IMR-90 (cell line): ENCODE measurements at regions not wholly inside any gene's neighbourhood (a gene's known extent, or its start where the extent isn't known, plus 50 kb on each side); places are given as distances from the start of the nearest gene placed in this dataset.

Experiments used
- ATAC-seq: fragments of 200-7000 bp; cut with Tn5 transposase; 2 replicates; pipeline ENCODE4 v1.9.1; 2020; ENCODE audit warnings: low read depth, mild to moderate bottlenecking, moderate library complexity
- BruUV-seq: library from RNA; stranded (reverse); fragments of 400-500 nt; replicated peaks from 2 replicates; lab custom pipeline; 2021; lab: Mats Ljungman, UMichigan
- CTCF ChIA-PET: fragments of 300-600 bp; formaldehyde crosslinking; extraction: SDS; loops from one replicate; lab custom pipeline; 2021; ENCODE audit warnings: antibody characterized with exemption; lab: Yijun Ruan, JAX
- POLR2A ChIA-PET: fragments of 300-600 bp; sonication (Branson Sonifier 250); formaldehyde crosslinking; loops from one replicate; lab custom pipeline; 2022; ENCODE audit warnings: antibody characterized with exemption; ENCODE audit not compliant: unreplicated experiment; lab: Charles Lee
- DNase-seq: peaks from one replicate; pipeline ENCODE4 v3.0.0; 2013
- H2AFZ ChIP-seq: replicated peaks from 2 replicates; pipeline ENCODE3; 2013; ENCODE audit warnings: low read length, mild to moderate bottlenecking; ENCODE audit not compliant: poor library complexity
- H2AK5ac ChIP-seq: 2 replicates; pipeline ENCODE4 v1.6.1; 2013; ENCODE audit warnings: low read depth, low read length, inconsistent platforms
- H2AK9ac ChIP-seq: replicated peaks from 2 replicates; pipeline ENCODE3; 2013; ENCODE audit warnings: mild to moderate bottlenecking, low read depth, low read length, moderate library complexity; ENCODE audit not compliant: poor library complexity
- H2BK120ac ChIP-seq: 2 replicates; pipeline ENCODE4 v1.6.1; 2013; ENCODE audit warnings: low read depth, low read length, inconsistent platforms
- H2BK15ac ChIP-seq: 3 replicates; pipeline ENCODE4 v1.6.1; 2013; ENCODE audit warnings: low read depth, low read length, inconsistent platforms
- H2BK20ac ChIP-seq: 2 replicates; pipeline ENCODE4 v1.6.1; 2013; ENCODE audit warnings: low read depth, mild to moderate bottlenecking, inconsistent platforms, low read length, moderate library complexity
- H2BK5ac ChIP-seq: 2 replicates; pipeline ENCODE4 v1.6.1; 2013; ENCODE audit warnings: mild to moderate bottlenecking, low read depth, low read length, inconsistent platforms; ENCODE audit not compliant: poor library complexity, severe bottlenecking
- H3K14ac ChIP-seq: replicated peaks from 2 replicates; pipeline ENCODE4 v1.6.1; 2013; ENCODE audit warnings: low read depth, low read length, inconsistent platforms
- H3K18ac ChIP-seq: 2 replicates; pipeline ENCODE4 v1.6.1; 2013; ENCODE audit warnings: low read depth, low read length, control low read depth
- H3K23ac ChIP-seq: 2 replicates; pipeline ENCODE4 v1.6.1; 2013; ENCODE audit warnings: low read depth, low read length, inconsistent platforms
- H3K27ac ChIP-seq: 2 replicates; pipeline ENCODE4 v1.5.1; 2013; ENCODE audit warnings: mild to moderate bottlenecking, control low read depth, low read length; ENCODE audit not compliant: insufficient read depth
- H3K27me3 ChIP-seq: 2 replicates; pipeline ENCODE4 v1.6.1; 2013; ENCODE audit warnings: low read length; ENCODE audit not compliant: control insufficient read depth, insufficient read depth
- H3K36me3 ChIP-seq: 2 replicates; pipeline ENCODE4 v1.6.1; 2013; ENCODE audit warnings: low read length, mixed read lengths; ENCODE audit not compliant: control insufficient read depth, insufficient read depth
- H3K4ac ChIP-seq: 2 replicates; pipeline ENCODE4 v1.6.1; 2013; ENCODE audit warnings: low read depth, low read length, inconsistent platforms
- H3K4me1 ChIP-seq: 2 replicates; pipeline ENCODE4 v1.6.1; 2013; ENCODE audit warnings: low read length, mixed read lengths; ENCODE audit not compliant: control insufficient read depth, insufficient read depth
- H3K4me2 ChIP-seq: 2 replicates; pipeline ENCODE4 v1.6.1; 2013; ENCODE audit warnings: low read depth, mild to moderate bottlenecking, control low read depth, low read length, moderate library complexity
- H3K4me3 ChIP-seq: 2 replicates; pipeline ENCODE4 v1.5.1; 2013; ENCODE audit warnings: low read depth, mild to moderate bottlenecking, control low read depth, low read length, moderate library complexity; ENCODE audit not compliant: insufficient read depth
- H3K56ac ChIP-seq: 2 replicates; pipeline ENCODE4 v1.6.1; 2013; ENCODE audit warnings: low read length, inconsistent platforms; ENCODE audit not compliant: insufficient read depth; ENCODE audit errors: extremely low read depth
- H3K79me1 ChIP-seq, 2 experiments: 2 replicates each; pipeline ENCODE4 v1.6.1; 2013; ENCODE audit warnings: low read length in 2 of 2, inconsistent platforms in 1 of 2, low read depth in 1 of 2
- H3K9ac ChIP-seq: 2 replicates; pipeline ENCODE4 v1.6.1; 2013; ENCODE audit warnings: low read depth, low read length, control low read depth
- H3K9me1 ChIP-seq: 2 replicates; pipeline ENCODE4 v1.6.1; 2013; ENCODE audit warnings: low read length, inconsistent platforms; ENCODE audit not compliant: insufficient read depth
- H3K9me3 ChIP-seq: 2 replicates; pipeline ENCODE4 v1.6.1; 2013; ENCODE audit warnings: low read length; ENCODE audit not compliant: control insufficient read depth, insufficient read depth
- H4K20me1 ChIP-seq: 2 replicates; pipeline ENCODE4 v1.6.1; 2013; ENCODE audit warnings: low read length, inconsistent platforms; ENCODE audit not compliant: insufficient read depth
- H4K5ac ChIP-seq: 2 replicates; pipeline ENCODE4 v1.6.1; 2013; ENCODE audit warnings: mild to moderate bottlenecking, low read depth, low read length, control low read depth
- H4K8ac ChIP-seq, 2 experiments: 2 replicates each; pipeline ENCODE4 v1.6.1; 2013; ENCODE audit warnings: low read depth in 2 of 2, low read length in 2 of 2, control low read depth in 1 of 2, inconsistent platforms in 1 of 2
- H4K91ac ChIP-seq: 2 replicates; pipeline ENCODE4 v1.6.1; 2013; ENCODE audit warnings: low read depth, low read length, inconsistent platforms; ENCODE audit not compliant: insufficient read depth
- BHLHE40 ChIP-seq: fragments of 150-350 bp; IDR thresholded peaks from 2 replicates; pipeline ENCODE4 v1.6.1; 2016; ENCODE audit warnings: mild to moderate bottlenecking, low read depth, low read length
- CEBPB ChIP-seq: IDR thresholded peaks from 2 replicates; pipeline ENCODE4 v1.6.1; 2012; ENCODE audit warnings: low read depth, low read length, improper control_type of control experiment
- MAFK ChIP-seq: IDR thresholded peaks from 2 replicates; pipeline ENCODE4 v1.6.1; 2012; ENCODE audit warnings: low read depth, low read length, improper control_type of control experiment
- MAZ ChIP-seq: IDR thresholded peaks from 2 replicates; pipeline ENCODE4 v1.6.1; 2012; ENCODE audit warnings: low read depth, mild to moderate bottlenecking, low read length, improper control_type of control experiment, moderate library complexity, borderline replicate concordance
- MXI1 ChIP-seq: IDR thresholded peaks from 2 replicates; pipeline ENCODE4 v1.6.1; 2012; ENCODE audit warnings: low read depth, mild to moderate bottlenecking, low read length, moderate library complexity, borderline replicate concordance
- POLR2A ChIP-seq: IDR thresholded peaks from 2 replicates; pipeline ENCODE4 v1.6.1; 2012; ENCODE audit warnings: mild to moderate bottlenecking, low read depth, low read length
- RAD21 ChIP-seq: IDR thresholded peaks from 2 replicates; pipeline ENCODE4 v1.6.1; 2012; ENCODE audit warnings: low read length, improper control_type of control experiment
- RFX5 ChIP-seq: IDR thresholded peaks from 2 replicates; pipeline ENCODE4 v1.8.0; 2012; ENCODE audit warnings: low read depth, mild to moderate bottlenecking, low read length, moderate library complexity
- SMC3 ChIP-seq: fragments of 150-350 bp; IDR thresholded peaks from 2 replicates; pipeline ENCODE4 v1.6.1; 2016; ENCODE audit warnings: low read depth, mild to moderate bottlenecking, antibody characterized with exemption, low read length, moderate library complexity
- WGBS, 2 experiments: methylation state at CpG; one replicate each; pipeline versions ENCODE4 v1.1.5 to v1.1.7; 2013; ENCODE audit warnings: missing lambda C conversion rate in 2 of 2; ENCODE audit not compliant: insufficient read length in 1 of 2; ENCODE audit errors: extremely low coverage in 2 of 2; 5-methylcytosine and 5-hydroxymethylcytosine counted together
- dilution Hi-C: fragments of 300-500 bp; cut with HindIII; formaldehyde crosslinking; loops from one replicate; pipeline ENCODE4 v1.14.3; 2018; ENCODE audit warnings: low sequenced_read_pairs; ENCODE audit not compliant: unreplicated experiment
- in situ Hi-C: fragments of 300-500 bp; cut with MboI; formaldehyde crosslinking; loops from 3 replicates; pipeline ENCODE4 v1.14.3; 2019; ENCODE audit warnings: low sequenced_read_pairs, inconsistent platforms, mixed read lengths
- intact Hi-C: fragments of 100-400 bp; cut with micrococcal nuclease; formaldehyde crosslinking; loops from 2 replicates; pipeline ENCODE4 v1.10.0; 2022
- TF ChIP-seq, protein P1 (sequence below): fragments of 150-350 bp; IDR thresholded peaks from 2 replicates; pipeline ENCODE4 v1.6.1; 2016; ENCODE audit warnings: low read depth, mild to moderate bottlenecking, low read length, moderate library complexity, borderline replicate concordance

DNA sequence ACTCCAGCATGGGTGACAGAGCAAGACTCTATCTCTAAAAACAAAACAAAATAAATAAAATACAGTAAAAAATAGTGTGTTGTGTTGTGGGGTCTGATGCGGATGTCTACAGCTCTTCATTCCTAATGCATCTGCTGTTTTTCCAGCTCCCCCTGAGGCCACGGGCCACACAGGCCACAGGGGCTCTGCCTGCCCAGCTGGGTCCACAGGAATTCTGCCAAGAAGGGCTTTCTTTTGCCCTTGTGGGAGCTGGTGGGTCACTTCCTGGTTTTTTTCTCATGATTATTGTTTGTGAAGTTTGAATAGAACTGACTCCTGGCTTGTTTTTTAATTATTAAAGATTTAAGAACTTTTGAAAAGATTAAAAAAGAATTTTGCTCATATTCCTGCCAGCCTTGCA is 67.4 kb upstream of the CLDN5 start:
- Histone ChIP-seq H2BK15ac (no peak overlapping the region), H3K4me2 (no peak overlapping the region), H3K18ac (no peak overlapping the region), H3K79me1 (no peaks in the 10 kb centered on the region), H2AK5ac (no peak overlapping the region), H2BK20ac (no peak overlapping the region), H2BK5ac (no peak overlapping the region), H2AFZ (no peak overlapping the region), H3K56ac (no peak overlapping the region), H2BK120ac (no peak overlapping the region), H4K5ac (no peak overlapping the region), H4K8ac (no peak overlapping the region), H3K23ac (no peak overlapping the region), H3K9me3 (no peaks in the 10 kb centered on the region), H4K20me1 (no peaks in the 10 kb centered on the region), H3K27ac (no peak overlapping the region), H4K91ac (no peak overlapping the region), H2AK9ac (no peak overlapping the region), H3K27me3 (peaks cover 30% of the 10 kb centered on the region), H3K9me1 (no peaks in the 10 kb centered on the region), H3K9ac (no peak overlapping the region), H3K14ac (no peak overlapping the region), H3K4me3 (no peak overlapping the region), H3K36me3 (no peaks in the 10 kb centered on the region), H3K4me1 (no peaks in the 10 kb centered on the region), H3K4ac (no peak overlapping the region)
- TF ChIP-seq BHLHE40: no peak
- no peak for TF ChIP-seq POLR2A
- TF ChIP-seq, protein P1, sequence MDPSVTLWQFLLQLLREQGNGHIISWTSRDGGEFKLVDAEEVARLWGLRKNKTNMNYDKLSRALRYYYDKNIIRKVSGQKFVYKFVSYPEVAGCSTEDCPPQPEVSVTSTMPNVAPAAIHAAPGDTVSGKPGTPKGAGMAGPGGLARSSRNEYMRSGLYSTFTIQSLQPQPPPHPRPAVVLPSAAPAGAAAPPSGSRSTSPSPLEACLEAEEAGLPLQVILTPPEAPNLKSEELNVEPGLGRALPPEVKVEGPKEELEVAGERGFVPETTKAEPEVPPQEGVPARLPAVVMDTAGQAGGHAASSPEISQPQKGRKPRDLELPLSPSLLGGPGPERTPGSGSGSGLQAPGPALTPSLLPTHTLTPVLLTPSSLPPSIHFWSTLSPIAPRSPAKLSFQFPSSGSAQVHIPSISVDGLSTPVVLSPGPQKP: no peak
- TF ChIP-seq RFX5: no peak
- no peak for TF ChIP-seq RAD21
- TF ChIP-seq CEBPB: no peak
- TF ChIP-seq MAFK: no peak
- no peak for TF ChIP-seq MXI1
- no peak for TF ChIP-seq MAZ
- TF ChIP-seq SMC3: no peak
- DNase-seq (no peak), ATAC-seq (no peak)
- no TSS peak for BruUV-seq
- ChIA-PET CTCF (interaction anchor here (0.6 kb wide), 1 partner anchor 11 kb away, joined by 4 read pairs; no protein-coding TSS in a partner anchor), POLR2A (no interaction called here)
- no CpG with 5 or more reads among the region's 2 CpGs for WGBS, 2 experiments
- dilution Hi-C loops (no loop called here), in situ Hi-C loops (no loop called here), intact Hi-C loops (no loop called here)
